HEK293 (cell line): ENCODE measurements at regions not wholly inside any gene's neighbourhood (a gene's known extent, or its start where the extent isn't known, plus 50 kb on each side); places are given as distances from the start of the nearest gene placed in this dataset.

Experiments
- CTCF ChIA-PET: fragments of 350-600 bp; formaldehyde crosslinking; extraction: SDS; loops from one replicate; lab custom pipeline; 2021; ENCODE audit warnings: antibody characterized with exemption; lab: Yijun Ruan, JAX
- POLR2A ChIA-PET: fragments of 300-600 bp; formaldehyde crosslinking; extraction: SDS; loops from one replicate; lab custom pipeline; 2020; ENCODE audit warnings: antibody characterized with exemption, inconsistent platforms; lab: Yijun Ruan, JAX
- H3K27ac ChIP-seq: fragments of 200-500 bp; sonication (Bioruptor generic); 2 replicates; pipeline ENCODE4 v1.5.1; 2014; ENCODE audit warnings: low read depth, low read length, control low read depth, inconsistent platforms; ENCODE audit errors: extremely low read depth
- H3K36me3 ChIP-seq, 2 experiments: fragments of 200-500 bp in 1 of 2; sonication (Bioruptor generic) in 1 of 2; 1 replicate in 1 of 2; 2 replicates in 1 of 2; pipeline ENCODE4 v1.5.1; 2014 to 2017; ENCODE audit warnings: inconsistent platforms in 2 of 2, low read length in 2 of 2; ENCODE audit not compliant: control insufficient read depth in 2 of 2, insufficient read depth in 1 of 2
- H3K4me1 ChIP-seq: fragments of 200-500 bp; sonication (Bioruptor generic); 2 replicates; pipeline ENCODE4 v1.5.1; 2014; ENCODE audit warnings: mild to moderate bottlenecking, low read length, inconsistent platforms; ENCODE audit not compliant: control insufficient read depth, insufficient read depth
- H3K4me3 ChIP-seq: 2 replicates; pipeline ENCODE4 v1.5.1; 2011; ENCODE audit warnings: low read depth, mild to moderate bottlenecking, control low read depth, low read length, moderate library complexity
- H3K9me3 ChIP-seq: fragments of 200-500 bp; sonication (Bioruptor generic); 2 replicates; pipeline ENCODE4 v1.5.1; 2014; ENCODE audit warnings: low read depth, low read length, inconsistent platforms; ENCODE audit not compliant: control insufficient read depth, insufficient read depth
- AEBP2 ChIP-seq: fragments of 450-650 bp; formaldehyde crosslinking; IDR thresholded peaks from 2 replicates; pipeline ENCODE4 v1.5.1; 2016; ENCODE audit warnings: missing biosample characterization, missing genetic modification characterization, borderline replicate concordance
- INSM2 ChIP-seq: fragments of 450-650 bp; formaldehyde crosslinking; IDR thresholded peaks from 2 replicates; pipeline ENCODE4 v1.5.1; 2016; ENCODE audit warnings: missing biosample characterization, missing genetic modification characterization
- KLF1 ChIP-seq: fragments of 450-650 bp; formaldehyde crosslinking; IDR thresholded peaks from 2 replicates; pipeline ENCODE4 v1.5.1; 2016; ENCODE audit warnings: missing biosample characterization, missing genetic modification characterization
- KLF10 ChIP-seq: fragments of 450-650 bp; IDR thresholded peaks from 2 replicates; pipeline ENCODE4 v1.5.1; 2018; ENCODE audit warnings: missing biosample characterization, mild to moderate bottlenecking, missing genetic modification characterization
- PATZ1 ChIP-seq: fragments of 450-650 bp; formaldehyde crosslinking; IDR thresholded peaks from 2 replicates; pipeline ENCODE4 v1.5.1; 2016; ENCODE audit warnings: missing biosample characterization, missing genetic modification characterization
- REPIN1 ChIP-seq: fragments of 450-650 bp; formaldehyde crosslinking; IDR thresholded peaks from 2 replicates; pipeline ENCODE4 v1.5.1; 2017; ENCODE audit warnings: missing biosample characterization, missing genetic modification characterization, low read depth
- SP3 ChIP-seq: fragments of 450-650 bp; formaldehyde crosslinking; IDR thresholded peaks from 2 replicates; pipeline ENCODE4 v1.5.1; 2016; ENCODE audit warnings: missing biosample characterization, missing genetic modification characterization
- ZFP41 ChIP-seq: fragments of 450-650 bp; formaldehyde crosslinking; IDR thresholded peaks from 2 replicates; pipeline ENCODE4 v1.5.1; 2016; ENCODE audit warnings: missing biosample characterization, missing genetic modification characterization, borderline replicate concordance
- ZNF16 ChIP-seq: fragments of 450-650 bp; formaldehyde crosslinking; IDR thresholded peaks from 2 replicates; pipeline ENCODE4 v1.5.1; 2016; ENCODE audit warnings: low read depth, missing biosample characterization, missing genetic modification characterization
- ZNF175 ChIP-seq: fragments of 450-650 bp; formaldehyde crosslinking; IDR thresholded peaks from 2 replicates; pipeline ENCODE4 v1.5.1; 2016; ENCODE audit warnings: missing biosample characterization, missing genetic modification characterization
- ZNF274 ChIP-seq, 2 experiments: fragments of 200-500 bp in 1 of 2; fragments of 450-650 bp in 1 of 2; sonication (Bioruptor generic) in 1 of 2; formaldehyde crosslinking in 1 of 2; IDR thresholded peaks; 2 replicates each; pipeline versions ENCODE4 v1.5.1 to v1.6.1; 2014 to 2016; ENCODE audit warnings: borderline replicate concordance in 1 of 2, inconsistent platforms in 1 of 2, low read length in 1 of 2, missing biosample characterization in 1 of 2, missing genetic modification characterization in 1 of 2
- ZNF335 ChIP-seq: fragments of 450-650 bp; formaldehyde crosslinking; conservative IDR thresholded peaks from 2 replicates; pipeline ENCODE4 v1.5.1; 2016; ENCODE audit warnings: missing biosample characterization, missing genetic modification characterization
- ZNF362 ChIP-seq: fragments of 450-650 bp; formaldehyde crosslinking; IDR thresholded peaks from 2 replicates; pipeline ENCODE4 v1.5.1; 2016; ENCODE audit warnings: missing biosample characterization, missing genetic modification characterization
- ZNF394 ChIP-seq: fragments of 450-650 bp; formaldehyde crosslinking; IDR thresholded peaks from 2 replicates; pipeline ENCODE4 v1.5.1; 2016; ENCODE audit warnings: missing biosample characterization, missing genetic modification characterization, mild to moderate bottlenecking, moderate library complexity, borderline replicate concordance
- ZNF513 ChIP-seq: fragments of 450-650 bp; IDR thresholded peaks from 2 replicates; pipeline ENCODE4 v1.5.1; 2018; ENCODE audit warnings: missing biosample characterization, missing genetic modification characterization
- ZNF544 ChIP-seq: fragments of 450-650 bp; formaldehyde crosslinking; IDR thresholded peaks from 2 replicates; pipeline ENCODE4 v1.5.0; 2017; ENCODE audit warnings: missing biosample characterization, missing genetic modification characterization
- ZNF560 ChIP-seq: fragments of 450-650 bp; formaldehyde crosslinking; IDR thresholded peaks from 2 replicates; pipeline ENCODE4 v1.5.1; 2017; ENCODE audit warnings: missing biosample characterization, missing genetic modification characterization, borderline replicate concordance
- ZNF580 ChIP-seq: fragments of 450-650 bp; formaldehyde crosslinking; IDR thresholded peaks from 2 replicates; pipeline ENCODE4 v1.5.1; 2016; ENCODE audit warnings: missing biosample characterization, missing genetic modification characterization
- ZNF777 ChIP-seq: fragments of 450-650 bp; formaldehyde crosslinking; IDR thresholded peaks from 2 replicates; pipeline ENCODE4 v1.5.1; 2017; ENCODE audit warnings: missing biosample characterization, missing genetic modification characterization, borderline replicate concordance

GRCh38 chr4:117814277-117815246 lies 219.7 kb upstream of the NDST3 start (continued):
- TF ChIP-seq AEBP2 (tag by site-specific recombination) (no peak), ZNF362 (no peak)

GRCh38 chr4:117817301-117817700 lies 217.0 kb upstream of the NDST3 start:
- ChIA-PET CTCF (no interaction called here), POLR2A (no interaction called here)
- Histone ChIP-seq H3K27ac (no peak overlapping the region), H3K4me3 (no peak overlapping the region), H3K36me3 (no peaks in the 10 kb centered on the region), H3K9me3 (no peaks in the 10 kb centered on the region), H3K4me1 (no peaks in the 10 kb centered on the region)
- TF ChIP-seq ZNF560 (tag by site-specific recombination): no peak
- no peak for TF ChIP-seq ZNF513 (tag by site-specific recombination)
- no peak for TF ChIP-seq KLF1
- TF ChIP-seq ZNF777: no peak
- TF ChIP-seq SP3 (tag by site-specific recombination): no peak
- no peak for TF ChIP-seq ZNF175 (tag by site-specific recombination)
- TF ChIP-seq ZFP41 (tag by site-specific recombination): no peak
- no peak for TF ChIP-seq INSM2
- TF ChIP-seq ZNF16 (tag by site-specific recombination): no peak
- no peak for TF ChIP-seq REPIN1 (tag by site-specific recombination)

- Histone ChIP-seq H3K9me3 (no peaks in the 10 kb centered on the region), H3K27ac (no peak overlapping the region), H3K36me3 (no peaks in the 10 kb centered on the region), H3K4me3 (no peak overlapping the region), H3K4me1 (no peaks in the 10 kb centered on the region)
- ChIA-PET POLR2A (no interaction called here), CTCF (interaction anchor here (0.5 kb wide), 1 partner anchor 103 kb away, joined by 3 read pairs; no protein-coding TSS in a partner anchor)
- TF ChIP-seq ZNF335 (tag by site-specific recombination): no peak
- no peak for TF ChIP-seq ZNF580 (tag by site-specific recombination)
- no peak for TF ChIP-seq ZNF394
- TF ChIP-seq PATZ1 (tag by site-specific recombination): no peak
- TF ChIP-seq KLF10 (tag by site-specific recombination): no peak
- no peak for TF ChIP-seq ZNF274 (IDR thresholded peaks at IDR 0.05; ENCODE audit: low read length)
- no peak for TF ChIP-seq ZNF274 (tag by site-specific recombination; IDR thresholded peaks at IDR 0.05; ENCODE audit: borderline replicate concordance)
- no peak for TF ChIP-seq ZNF544 (tag by site-specific recombination)
Measured at GRCh38 chr4:117821834-117822233, 212.5 kb upstream of the NDST3 start.
